ENCODE measurements at regions not wholly inside any gene's neighbourhood (a gene's known extent, or its start where the extent isn't known, plus 50 kb on each side); places are given as distances from the start of the nearest gene placed in this dataset.

DNA sequence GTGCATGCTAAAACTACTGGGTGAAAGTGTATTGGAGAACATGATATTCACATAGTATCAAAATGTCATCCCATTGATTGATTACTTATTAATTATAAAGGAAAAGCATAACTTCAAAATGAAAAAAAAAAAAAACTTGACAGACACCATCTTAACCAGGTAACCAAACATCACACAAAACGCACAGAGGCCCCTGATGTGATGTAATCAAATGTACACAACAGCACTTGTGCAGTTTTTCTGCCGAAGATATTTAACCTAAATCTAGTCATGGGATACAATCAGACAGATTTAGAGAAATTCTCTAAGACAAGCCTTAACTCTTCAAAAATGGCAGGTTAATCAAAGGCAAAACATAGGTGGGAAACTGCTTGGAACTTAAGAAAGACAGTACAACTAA lies 102.0 kb upstream of the TENT5A start:
- TF ChIP-seq TARDBP (IDR thresholded peaks at IDR 0.05) (no peak), BHLHE40 (IDR thresholded peaks at IDR 0.05; ENCODE audit: borderline replicate concordance) (no peak), ARNT (IDR thresholded peaks at IDR 0.05) (no peak), SUZ12 (IDR thresholded peaks at IDR 0.05) (no peak)
